HG03135 (cell line): ENCODE measurements at regions not wholly inside any gene's neighbourhood (a gene's known extent, or its start where the extent isn't known, plus 50 kb on each side); places are given as distances from the start of the nearest gene placed in this dataset.

Experiments
- ATAC-seq: cut with Tn5 transposase; IDR thresholded peaks from one replicate; pipeline ENCODE4 v1.9.1; 2021; ENCODE audit warnings: mild to moderate bottlenecking, moderate library complexity; ENCODE audit not compliant: unreplicated experiment

GRCh38 chr5:168005093-168005492 is 286.4 kb upstream of the WWC1 start:
- no peak for ATAC-seq

GRCh38 chr5:168005936-168006335 is 285.5 kb upstream of the WWC1 start:
- ATAC-seq: no peak

GRCh38 chr5:168006456-168007130 is 284.9 kb upstream of the WWC1 start:
- ATAC-seq: no peak

GRCh38 chr5:168007286-168007685 is 284.2 kb upstream of the WWC1 start:
- ATAC-seq: no peak

DNA sequence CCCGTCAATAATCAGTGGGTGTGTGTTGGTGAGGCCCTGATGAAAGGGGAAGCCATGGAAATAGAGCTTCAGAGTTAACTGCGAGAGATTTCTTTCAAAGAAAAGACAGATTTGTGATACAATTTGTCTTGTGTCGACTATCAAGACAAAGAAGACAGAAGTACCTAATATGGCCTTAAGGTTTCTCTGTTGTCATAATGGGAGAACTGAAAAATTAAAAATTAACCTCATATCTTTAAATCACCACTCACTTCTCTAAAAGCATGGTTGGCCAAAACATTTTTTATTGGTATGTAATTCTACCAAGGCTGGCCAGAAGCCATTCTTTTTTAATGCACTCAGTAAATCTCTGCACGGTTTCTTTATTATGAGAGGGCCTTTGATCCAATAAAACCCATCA is 282.9 kb upstream of the WWC1 start:
- no peak for ATAC-seq

DNA sequence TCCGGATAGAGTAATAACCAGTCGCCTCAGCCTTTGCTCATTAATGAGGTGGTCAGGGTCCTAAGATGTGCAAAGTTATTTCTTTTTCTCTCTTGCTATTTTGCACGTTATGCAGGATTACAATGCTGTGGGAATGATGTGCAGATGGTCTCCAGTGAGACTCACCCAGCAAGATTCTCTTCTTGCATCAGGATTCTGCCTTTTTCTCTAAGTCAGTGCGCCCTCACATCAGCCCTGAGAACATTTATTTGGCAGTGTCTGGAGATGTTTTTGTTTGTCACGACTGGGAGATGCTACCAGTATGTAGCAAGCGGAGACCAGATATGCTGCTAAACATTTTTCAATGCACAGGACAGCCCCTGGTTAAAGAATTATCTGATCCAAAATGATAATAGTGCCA is 280.3 kb upstream of the WWC1 start:
- no peak for ATAC-seq

- no peak for ATAC-seq
Observed at GRCh38 chr5:168012006-168012405, 279.4 kb upstream of the WWC1 start.

DNA sequence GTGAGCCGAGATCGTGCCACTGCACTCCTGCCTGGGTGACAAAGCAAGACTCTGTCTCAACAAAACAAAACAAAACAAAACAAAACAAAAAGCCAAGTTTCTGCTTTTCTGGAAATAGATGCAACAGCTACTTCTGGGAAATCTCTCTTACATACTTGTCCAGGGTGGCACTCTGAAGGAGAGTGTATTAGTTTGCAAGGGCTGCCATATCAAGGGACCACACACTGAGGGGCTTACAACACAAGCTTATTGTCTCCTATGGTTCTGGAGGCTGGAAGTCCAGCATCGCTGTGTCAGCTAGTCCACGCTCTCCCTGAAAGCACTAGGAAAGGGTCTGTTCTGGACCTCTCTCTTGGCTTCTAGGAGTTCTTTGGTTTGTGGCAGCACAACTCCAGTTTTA is 277.9 kb upstream of the WWC1 start:
- no peak for ATAC-seq

GRCh38 chr5:168014433-168015123 is 276.9 kb upstream of the WWC1 start:
- ATAC-seq: no peak

- ATAC-seq: no peak
Observed at GRCh38 chr5:168015506-168015905, 275.9 kb upstream of the WWC1 start.

DNA sequence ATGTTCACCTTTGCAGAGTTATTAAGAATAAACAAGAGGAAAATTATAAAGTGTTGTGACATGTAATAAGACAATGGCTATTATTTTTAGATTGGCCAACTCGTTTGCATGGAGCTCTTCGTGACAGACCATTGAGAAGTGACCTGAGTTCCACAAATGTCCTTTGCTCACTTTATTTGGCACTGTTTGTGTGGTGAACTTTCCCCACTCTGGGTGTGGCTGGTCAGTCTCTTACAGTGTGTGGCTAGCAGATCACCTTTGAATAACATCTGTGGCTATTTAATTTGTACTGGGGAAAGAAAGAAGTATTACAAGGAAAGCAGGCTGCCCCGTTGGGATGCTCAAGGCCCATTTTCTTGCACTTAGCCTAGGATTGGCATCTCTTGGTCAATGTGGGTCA is 274.1 kb upstream of the WWC1 start:
- no peak for ATAC-seq

DNA sequence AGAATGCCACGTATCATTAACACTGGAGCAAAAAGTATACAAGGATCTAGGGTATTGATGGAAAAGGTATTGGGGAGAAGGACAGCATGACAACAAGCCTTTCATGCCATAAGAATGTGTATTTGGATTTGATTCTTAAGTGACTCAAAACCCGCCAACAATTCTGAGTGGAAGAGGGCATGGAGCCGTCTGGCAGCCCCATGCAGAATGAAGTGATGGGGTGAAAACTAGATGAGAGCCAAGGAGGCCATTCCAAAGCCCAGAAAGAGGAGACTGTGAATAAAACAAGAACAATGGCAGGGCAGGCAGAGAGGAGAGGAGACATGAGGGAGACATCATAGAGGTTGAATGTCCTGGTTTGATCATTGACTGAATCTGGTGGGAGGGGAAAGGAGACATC is 272.3 kb upstream of the WWC1 start:
- ATAC-seq: no peak

DNA sequence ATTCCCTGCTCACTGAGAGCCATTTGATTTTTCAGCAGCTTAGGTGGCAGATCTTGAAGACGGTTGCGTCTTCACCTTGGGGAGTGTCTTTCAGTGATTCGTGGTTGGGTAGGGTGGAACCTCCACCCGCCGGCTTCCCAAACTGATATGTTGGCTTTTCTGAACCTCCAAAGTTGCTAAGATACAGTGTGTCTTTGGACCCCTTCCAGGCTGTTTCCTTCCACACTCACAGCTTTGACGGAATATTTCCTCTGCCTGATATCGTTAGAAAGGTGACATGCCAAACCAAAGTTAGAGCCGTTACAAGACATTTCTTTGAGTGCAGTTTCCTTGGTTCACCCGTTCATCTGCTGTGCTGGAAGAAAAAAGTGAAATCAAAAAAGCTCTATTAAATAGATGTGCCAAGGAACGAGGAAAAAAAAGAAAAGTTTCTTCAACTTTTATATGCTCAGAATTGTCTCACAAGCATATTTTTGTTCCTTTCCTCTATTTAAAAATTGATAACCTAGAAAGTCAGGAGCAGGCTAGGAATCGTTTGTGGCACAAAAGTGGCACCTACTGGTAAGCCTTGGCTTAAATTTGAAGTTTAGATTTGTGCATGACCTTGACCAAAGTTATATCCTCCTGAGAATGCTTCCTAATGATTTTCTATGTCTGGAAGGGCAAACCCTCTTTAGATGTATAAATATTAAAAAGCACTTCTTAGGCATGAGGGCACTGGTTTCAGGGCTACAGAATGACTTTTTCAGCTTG is 270.7 kb upstream of the WWC1 start:
- ATAC-seq: no peak

DNA sequence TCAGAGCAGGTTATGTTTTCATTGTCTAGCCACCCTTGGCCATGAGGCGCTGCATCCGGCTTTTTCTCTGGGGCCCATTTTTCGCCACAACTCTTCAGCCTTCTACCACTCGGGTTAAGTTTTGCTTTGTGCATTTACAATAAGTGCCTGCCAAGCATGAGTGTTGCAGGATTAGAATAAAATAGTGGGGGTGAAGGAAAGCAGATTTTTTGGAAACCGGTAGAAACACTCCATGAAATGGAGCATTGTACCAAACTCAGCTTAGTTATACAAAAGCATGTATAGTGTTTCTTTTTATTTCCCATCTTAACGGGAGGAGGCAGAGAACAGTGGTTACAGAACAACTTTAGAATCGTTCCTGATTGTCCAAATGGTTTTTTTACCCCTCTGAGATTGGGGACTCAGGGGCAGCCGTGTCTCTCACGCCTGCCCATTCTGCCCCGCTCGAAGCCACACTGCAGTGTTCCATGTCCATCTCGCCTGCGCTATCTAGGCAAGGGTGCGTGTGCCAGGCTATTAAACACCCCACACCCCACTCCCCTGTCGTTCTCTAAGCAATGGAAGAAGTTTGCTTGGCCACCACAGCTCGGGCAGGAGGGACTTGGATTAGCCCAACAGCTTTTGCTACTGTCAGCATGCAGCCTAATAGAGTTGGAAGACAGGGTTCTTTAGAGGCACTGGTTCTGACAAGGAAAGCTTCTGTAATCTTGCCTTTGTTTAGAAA is 268.8 kb upstream of the WWC1 start:
- ATAC-seq: no peak

GRCh38 chr5:168023191-168023590 is 268.3 kb upstream of the WWC1 start:
- ATAC-seq: no peak

- no peak for ATAC-seq
Observed at GRCh38 chr5:168024306-168024705, 267.1 kb upstream of the WWC1 start.

- ATAC-seq: no peak
Observed at GRCh38 chr5:168027007-168027406, 264.4 kb upstream of the WWC1 start.

- ATAC-seq: no peak
Observed at GRCh38 chr5:168030912-168031311, 260.5 kb upstream of the WWC1 start.

DNA sequence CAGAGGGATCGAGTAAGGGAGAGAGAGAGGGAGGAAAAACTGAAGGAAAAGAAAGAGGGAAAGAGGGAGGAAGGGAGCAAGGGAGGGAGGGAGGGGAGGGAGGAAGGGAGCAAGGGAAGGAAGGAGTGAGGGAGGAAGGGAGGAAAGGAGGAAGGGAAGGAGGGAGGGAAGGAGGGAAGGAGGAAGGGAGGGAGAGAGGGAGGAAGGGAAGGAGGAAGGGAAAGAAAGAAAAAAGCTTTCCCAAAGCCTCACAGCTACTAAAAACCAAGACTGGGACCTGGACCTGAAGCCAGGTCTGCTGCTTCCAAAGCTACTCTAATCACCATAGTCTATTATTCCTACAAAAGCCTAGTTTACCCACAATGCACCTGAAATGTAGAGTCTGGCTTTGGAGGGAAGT is 259.8 kb upstream of the WWC1 start:
- ATAC-seq: no peak

GRCh38 chr5:168039039-168039438 is 252.4 kb upstream of the WWC1 start:
- ATAC-seq: no peak

- no peak for ATAC-seq
Observed at GRCh38 chr5:168039566-168040248, 251.7 kb upstream of the WWC1 start.
